ENCODE measurements at regions not wholly inside any gene's neighbourhood (a gene's known extent, or its start where the extent isn't known, plus 50 kb on each side); places are given as distances from the start of the nearest gene placed in this dataset.

- TF ChIP-seq, protein P1, sequence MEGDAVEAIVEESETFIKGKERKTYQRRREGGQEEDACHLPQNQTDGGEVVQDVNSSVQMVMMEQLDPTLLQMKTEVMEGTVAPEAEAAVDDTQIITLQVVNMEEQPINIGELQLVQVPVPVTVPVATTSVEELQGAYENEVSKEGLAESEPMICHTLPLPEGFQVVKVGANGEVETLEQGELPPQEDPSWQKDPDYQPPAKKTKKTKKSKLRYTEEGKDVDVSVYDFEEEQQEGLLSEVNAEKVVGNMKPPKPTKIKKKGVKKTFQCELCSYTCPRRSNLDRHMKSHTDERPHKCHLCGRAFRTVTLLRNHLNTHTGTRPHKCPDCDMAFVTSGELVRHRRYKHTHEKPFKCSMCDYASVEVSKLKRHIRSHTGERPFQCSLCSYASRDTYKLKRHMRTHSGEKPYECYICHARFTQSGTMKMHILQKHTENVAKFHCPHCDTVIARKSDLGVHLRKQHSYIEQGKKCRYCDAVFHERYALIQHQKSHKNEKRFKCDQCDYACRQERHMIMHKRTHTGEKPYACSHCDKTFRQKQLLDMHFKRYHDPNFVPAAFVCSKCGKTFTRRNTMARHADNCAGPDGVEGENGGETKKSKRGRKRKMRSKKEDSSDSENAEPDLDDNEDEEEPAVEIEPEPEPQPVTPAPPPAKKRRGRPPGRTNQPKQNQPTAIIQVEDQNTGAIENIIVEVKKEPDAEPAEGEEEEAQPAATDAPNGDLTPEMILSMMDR (IDR thresholded peaks at IDR 0.05): no peak
- TF ChIP-seq POLR2A (IDR thresholded peaks at IDR 0.05): no peak
Measured at GRCh38 chr5:86403190-86403589, 214.6 kb upstream of the COX7C start.
